GM12874 (cell line): ENCODE measurements at regions not wholly inside any gene's neighbourhood (a gene's known extent, or its start where the extent isn't known, plus 50 kb on each side); places are given as distances from the start of the nearest gene placed in this dataset.

Source experiments
- CTCF ChIP-seq: IDR thresholded peaks from 2 replicates; pipeline ENCODE4 v1.5.1; 2011; ENCODE audit warnings: low read depth, mild to moderate bottlenecking, control low read depth, low read length, moderate library complexity; ENCODE audit not compliant: insufficient read depth

- TF ChIP-seq CTCF = no peak
These were observed 62.3 kb upstream of the CTBP2 start for GRCh38 chr10:125222515-125223308.

GRCh38 chr10:125221716-125222115, 61.4 kb upstream of the CTBP2 start:
- no peak for TF ChIP-seq CTCF

- no peak for TF ChIP-seq CTCF
These were observed 59.4 kb upstream of the CTBP2 start for GRCh38 chr10:125219776-125220175.

GRCh38 chr10:125218967-125219366, 58.6 kb upstream of the CTBP2 start:
- TF ChIP-seq CTCF = no peak

- TF ChIP-seq CTCF = no peak
These were observed 57.8 kb upstream of the CTBP2 start for GRCh38 chr10:125217990-125218675.

GRCh38 chr10:125216861-125217260, 56.5 kb upstream of the CTBP2 start:
- no peak for TF ChIP-seq CTCF

GRCh38 chr10:125216309-125216708, 55.9 kb upstream of the CTBP2 start:
- no peak for TF ChIP-seq CTCF
